Astrocyte (in vitro differentiated cells and primary cell): ENCODE measurements at regions not wholly inside any gene's neighbourhood (a gene's known extent, or its start where the extent isn't known, plus 50 kb on each side); places are given as distances from the start of the nearest gene placed in this dataset.

Experiments used
- DNase-seq: peaks from one replicate; pipeline ENCODE4 v3.0.0-alpha.2; 2010; ENCODE audit warnings: low read depth
- FAIRE-seq: peaks from 2 replicates; lab custom pipeline; 2011; peaks lifted over from hg19 to GRCh38; lab: Jason Lieb, UNC
- H2AFZ ChIP-seq: 2 replicates; pipeline ENCODE4 v1.6.0; 2012; ENCODE audit warnings: low read depth, low read length, inconsistent platforms
- H3K27ac ChIP-seq: 2 replicates; pipeline ENCODE4 v1.5.1; 2011; ENCODE audit warnings: low read depth, low read length, inconsistent platforms
- H3K27me3 ChIP-seq: 2 replicates; pipeline ENCODE4 v1.6.0; 2011; ENCODE audit warnings: low read length, inconsistent platforms; ENCODE audit not compliant: insufficient read depth
- H3K36me3 ChIP-seq: 2 replicates; pipeline ENCODE4 v1.5.1; 2011; ENCODE audit warnings: low read length, inconsistent platforms; ENCODE audit not compliant: insufficient read depth
- H3K4me1 ChIP-seq: 2 replicates; pipeline ENCODE4 v1.5.1; 2011; ENCODE audit warnings: low read length, inconsistent platforms; ENCODE audit not compliant: insufficient read depth
- H3K4me2 ChIP-seq: 2 replicates; pipeline ENCODE4 v1.6.0; 2012; ENCODE audit warnings: low read length, inconsistent platforms
- H3K4me3 ChIP-seq: 2 replicates; pipeline ENCODE4 v1.5.1; 2011; ENCODE audit warnings: low read depth, mild to moderate bottlenecking, low read length, inconsistent platforms; ENCODE audit not compliant: insufficient read depth
- H3K79me2 ChIP-seq: 2 replicates; pipeline ENCODE4 v1.6.0; 2012; ENCODE audit warnings: mild to moderate bottlenecking, low read length, inconsistent platforms; ENCODE audit not compliant: insufficient read depth
- H3K9ac ChIP-seq: 2 replicates; pipeline ENCODE4 v1.6.0; 2012; ENCODE audit warnings: mild to moderate bottlenecking, low read length, inconsistent platforms
- H3K9me3 ChIP-seq: 2 replicates; pipeline ENCODE4 v1.5.1; 2012; ENCODE audit warnings: low read depth, mild to moderate bottlenecking, low read length, inconsistent platforms; ENCODE audit not compliant: insufficient read depth
- H4K20me1 ChIP-seq: 2 replicates; pipeline ENCODE4 v1.6.0; 2012; ENCODE audit warnings: low read length, inconsistent platforms; ENCODE audit not compliant: insufficient read depth
- H3K27ac Mint-ChIP-seq: one replicate; pipeline ENCODE4 v1.8.0; 2021; ENCODE audit warnings: mild to moderate bottlenecking, mixed read lengths; ENCODE audit not compliant: unreplicated experiment
- H3K27me3 Mint-ChIP-seq: one replicate; pipeline ENCODE4 v1.8.0; 2021; ENCODE audit warnings: low read depth, mixed read lengths; ENCODE audit not compliant: unreplicated experiment
- H3K36me3 Mint-ChIP-seq: one replicate; pipeline ENCODE4 v1.8.0; 2021; ENCODE audit warnings: low read depth, mixed read lengths; ENCODE audit not compliant: unreplicated experiment
- H3K4me1 Mint-ChIP-seq: one replicate; pipeline ENCODE4 v1.8.0; 2021; ENCODE audit warnings: low read depth, mixed read lengths; ENCODE audit not compliant: unreplicated experiment
- H3K4me3 Mint-ChIP-seq: one replicate; pipeline ENCODE4 v1.8.0; 2021; ENCODE audit warnings: mild to moderate bottlenecking, moderate library complexity, mixed read lengths; ENCODE audit not compliant: unreplicated experiment
- H3K9me3 Mint-ChIP-seq: one replicate; pipeline ENCODE4 v1.8.0; 2021; ENCODE audit warnings: mild to moderate bottlenecking, mixed read lengths; ENCODE audit not compliant: unreplicated experiment
- EZH2 ChIP-seq: IDR thresholded peaks from 2 replicates; pipeline ENCODE4 v1.6.1; 2012; ENCODE audit warnings: mild to moderate bottlenecking, low read length, inconsistent platforms; ENCODE audit not compliant: insufficient read depth
- TF ChIP-seq, protein P1 (sequence below): IDR thresholded peaks from 2 replicates; pipeline ENCODE4 v1.5.1; 2011; ENCODE audit warnings: low read depth, mild to moderate bottlenecking, inconsistent platforms, low read length, moderate library complexity; ENCODE audit not compliant: insufficient read depth

DNA sequence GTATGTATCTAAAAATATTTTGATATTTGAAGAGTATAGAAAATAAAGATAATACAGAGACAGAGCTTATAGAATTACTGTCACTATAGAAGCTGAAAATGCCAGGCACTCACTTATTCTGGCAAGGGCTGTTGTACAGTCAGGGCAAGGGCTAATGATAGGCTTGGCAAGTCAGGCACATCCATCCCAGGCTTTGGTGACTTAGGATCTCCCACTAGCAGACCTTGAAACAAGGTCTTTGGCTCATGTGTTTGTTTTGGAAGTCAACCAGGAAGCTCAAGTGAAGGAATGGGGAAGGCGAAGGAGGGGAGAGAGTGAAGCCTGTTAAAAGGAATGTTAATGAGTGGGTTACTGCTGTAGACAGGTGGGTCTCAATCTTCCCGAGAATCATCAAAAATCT is 199.1 kb upstream of the SUCLG2 start:
- H3K9me3 Mint-ChIP-seq = no peaks in the 10 kb centered on the region
- no peak overlapping the region for H3K9ac ChIP-seq
- no peak overlapping the region for H3K4me2 ChIP-seq
- H3K4me1 Mint-ChIP-seq = no peaks in the 10 kb centered on the region
- no peaks in the 10 kb centered on the region for H3K36me3 ChIP-seq
- H3K27me3 ChIP-seq = no peaks in the 10 kb centered on the region
- H3K4me3 Mint-ChIP-seq = no peak overlapping the region
- DNase-seq = no peak
- H3K9me3 ChIP-seq = peaks cover 3% of the 10 kb centered on the region
- no peak overlapping the region for H2AFZ ChIP-seq
- no peaks in the 10 kb centered on the region for H3K4me1 ChIP-seq
- H3K4me3 ChIP-seq = no peak overlapping the region
- no peaks in the 10 kb centered on the region for H3K79me2 ChIP-seq
- H4K20me1 ChIP-seq = no peaks in the 10 kb centered on the region
- no peaks in the 10 kb centered on the region for H3K36me3 Mint-ChIP-seq
- FAIRE-seq = no peak
- no peak overlapping the region for H3K27ac Mint-ChIP-seq
- H3K27me3 Mint-ChIP-seq = no peaks in the 10 kb centered on the region
- TF ChIP-seq, protein P1, sequence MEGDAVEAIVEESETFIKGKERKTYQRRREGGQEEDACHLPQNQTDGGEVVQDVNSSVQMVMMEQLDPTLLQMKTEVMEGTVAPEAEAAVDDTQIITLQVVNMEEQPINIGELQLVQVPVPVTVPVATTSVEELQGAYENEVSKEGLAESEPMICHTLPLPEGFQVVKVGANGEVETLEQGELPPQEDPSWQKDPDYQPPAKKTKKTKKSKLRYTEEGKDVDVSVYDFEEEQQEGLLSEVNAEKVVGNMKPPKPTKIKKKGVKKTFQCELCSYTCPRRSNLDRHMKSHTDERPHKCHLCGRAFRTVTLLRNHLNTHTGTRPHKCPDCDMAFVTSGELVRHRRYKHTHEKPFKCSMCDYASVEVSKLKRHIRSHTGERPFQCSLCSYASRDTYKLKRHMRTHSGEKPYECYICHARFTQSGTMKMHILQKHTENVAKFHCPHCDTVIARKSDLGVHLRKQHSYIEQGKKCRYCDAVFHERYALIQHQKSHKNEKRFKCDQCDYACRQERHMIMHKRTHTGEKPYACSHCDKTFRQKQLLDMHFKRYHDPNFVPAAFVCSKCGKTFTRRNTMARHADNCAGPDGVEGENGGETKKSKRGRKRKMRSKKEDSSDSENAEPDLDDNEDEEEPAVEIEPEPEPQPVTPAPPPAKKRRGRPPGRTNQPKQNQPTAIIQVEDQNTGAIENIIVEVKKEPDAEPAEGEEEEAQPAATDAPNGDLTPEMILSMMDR = no peak
- no peak for TF ChIP-seq EZH2
- no peak overlapping the region for H3K27ac ChIP-seq

DNA sequence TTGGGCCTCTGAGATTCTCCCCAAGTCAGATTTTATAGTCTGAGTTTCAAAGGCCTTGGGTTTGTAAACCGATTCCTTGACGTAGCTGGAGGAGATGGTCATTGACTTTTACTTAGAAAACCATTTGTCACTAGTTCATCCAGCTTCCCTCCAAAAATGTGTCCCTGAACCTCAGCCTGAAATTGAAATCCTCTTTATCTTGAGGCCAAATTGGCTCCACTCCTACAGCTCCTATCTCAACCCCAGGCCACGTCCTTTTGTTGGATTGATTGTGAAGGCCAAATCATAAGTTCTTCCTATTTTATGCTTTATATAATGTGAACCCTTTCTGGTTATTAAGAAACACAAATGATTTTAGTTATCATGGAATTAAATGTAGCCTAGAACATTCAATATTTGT is 193.9 kb upstream of the SUCLG2 start:
- Histone ChIP-seq H3K79me2 (no peaks in the 10 kb centered on the region), H2AFZ (no peak overlapping the region), H3K4me3 (no peak overlapping the region), H3K36me3 (no peaks in the 10 kb centered on the region), H3K27me3 (no peaks in the 10 kb centered on the region), H3K4me2 (no peak overlapping the region), H3K9me3 (peaks cover 3% of the 10 kb centered on the region), H3K27ac (no peak overlapping the region), H3K4me1 (no peaks in the 10 kb centered on the region), H4K20me1 (no peaks in the 10 kb centered on the region), H3K9ac (no peak overlapping the region)
- Mint-ChIP-seq H3K36me3 (no peaks in the 10 kb centered on the region), H3K27me3 (no peaks in the 10 kb centered on the region), H3K4me3 (no peak overlapping the region), H3K4me1 (no peaks in the 10 kb centered on the region), H3K9me3 (no peaks in the 10 kb centered on the region), H3K27ac (no peak overlapping the region)
- no peak for TF ChIP-seq EZH2
- TF ChIP-seq, protein P1 = no peak
- no peak for FAIRE-seq
- no peak for DNase-seq

DNA sequence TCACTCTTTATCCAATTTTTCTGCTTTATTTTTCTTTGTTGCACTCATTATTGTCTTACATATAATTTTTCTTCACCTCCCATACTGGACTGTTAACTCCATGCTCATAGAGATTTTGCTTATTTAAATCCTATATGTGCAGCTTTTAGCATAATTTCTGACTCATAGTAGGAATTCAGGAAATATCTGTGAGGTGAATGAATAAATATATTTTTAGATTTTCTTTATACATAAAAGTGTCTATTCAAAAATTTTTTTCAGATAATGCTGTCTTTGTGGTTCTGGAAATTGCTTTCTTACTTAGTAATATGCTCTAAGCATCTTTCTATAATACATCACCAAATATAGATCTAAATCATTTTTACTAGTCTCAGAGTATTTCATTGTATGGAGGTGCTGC is 191.8 kb upstream of the SUCLG2 start:
- H3K27me3 Mint-ChIP-seq = no peaks in the 10 kb centered on the region
- no peaks in the 10 kb centered on the region for H3K4me1 ChIP-seq

More for the DNA sequence above, 191.8 kb upstream of the SUCLG2 start:
- Histone ChIP-seq H4K20me1 (no peaks in the 10 kb centered on the region), H3K27ac (no peak overlapping the region), H3K9ac (no peak overlapping the region), H3K4me3 (no peak overlapping the region), H3K9me3 (no peaks in the 10 kb centered on the region), H3K27me3 (no peaks in the 10 kb centered on the region), H3K79me2 (no peaks in the 10 kb centered on the region), H2AFZ (no peak overlapping the region), H3K36me3 (no peaks in the 10 kb centered on the region), H3K4me2 (no peak overlapping the region)
- DNase-seq (no peak), FAIRE-seq (no peak)
- Mint-ChIP-seq H3K36me3 (no peaks in the 10 kb centered on the region), H3K27ac (no peak overlapping the region), H3K4me3 (no peak overlapping the region), H3K9me3 (no peaks in the 10 kb centered on the region), H3K4me1 (no peaks in the 10 kb centered on the region)
- TF ChIP-seq, protein P1 = no peak
- TF ChIP-seq EZH2 = no peak
